GM12872 (cell line): ENCODE measurements at regions not wholly inside any gene's neighbourhood (a gene's known extent, or its start where the extent isn't known, plus 50 kb on each side); places are given as distances from the start of the nearest gene placed in this dataset.

Experiments
- TF ChIP-seq, protein P1 (sequence below): IDR thresholded peaks from 3 replicates; pipeline ENCODE4 v1.5.1; 2011; ENCODE audit warnings: low read depth, mild to moderate bottlenecking, low read length, moderate library complexity; ENCODE audit not compliant: insufficient read depth

DNA sequence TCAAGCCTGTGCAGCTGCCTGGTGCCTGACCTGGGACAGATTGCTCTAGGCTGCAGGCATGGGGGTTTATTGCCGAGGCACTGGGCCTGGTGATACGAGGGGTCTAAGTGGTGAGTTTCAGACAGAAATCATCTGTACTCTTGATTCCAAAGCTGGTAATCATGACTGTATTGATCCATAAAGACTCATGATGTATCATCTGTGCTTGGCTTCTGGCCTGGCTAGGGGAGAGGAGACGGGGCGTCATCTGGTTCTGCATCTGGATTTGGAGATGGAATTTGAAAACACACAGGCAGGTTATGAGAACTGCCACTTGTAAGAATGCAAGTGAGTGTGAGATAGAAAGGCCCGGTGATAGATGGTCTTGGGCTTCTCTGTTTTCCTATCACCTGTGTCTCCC lies 337.4 kb upstream of the C2CD4B start:
- TF ChIP-seq, protein P1, sequence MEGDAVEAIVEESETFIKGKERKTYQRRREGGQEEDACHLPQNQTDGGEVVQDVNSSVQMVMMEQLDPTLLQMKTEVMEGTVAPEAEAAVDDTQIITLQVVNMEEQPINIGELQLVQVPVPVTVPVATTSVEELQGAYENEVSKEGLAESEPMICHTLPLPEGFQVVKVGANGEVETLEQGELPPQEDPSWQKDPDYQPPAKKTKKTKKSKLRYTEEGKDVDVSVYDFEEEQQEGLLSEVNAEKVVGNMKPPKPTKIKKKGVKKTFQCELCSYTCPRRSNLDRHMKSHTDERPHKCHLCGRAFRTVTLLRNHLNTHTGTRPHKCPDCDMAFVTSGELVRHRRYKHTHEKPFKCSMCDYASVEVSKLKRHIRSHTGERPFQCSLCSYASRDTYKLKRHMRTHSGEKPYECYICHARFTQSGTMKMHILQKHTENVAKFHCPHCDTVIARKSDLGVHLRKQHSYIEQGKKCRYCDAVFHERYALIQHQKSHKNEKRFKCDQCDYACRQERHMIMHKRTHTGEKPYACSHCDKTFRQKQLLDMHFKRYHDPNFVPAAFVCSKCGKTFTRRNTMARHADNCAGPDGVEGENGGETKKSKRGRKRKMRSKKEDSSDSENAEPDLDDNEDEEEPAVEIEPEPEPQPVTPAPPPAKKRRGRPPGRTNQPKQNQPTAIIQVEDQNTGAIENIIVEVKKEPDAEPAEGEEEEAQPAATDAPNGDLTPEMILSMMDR: no peak

DNA sequence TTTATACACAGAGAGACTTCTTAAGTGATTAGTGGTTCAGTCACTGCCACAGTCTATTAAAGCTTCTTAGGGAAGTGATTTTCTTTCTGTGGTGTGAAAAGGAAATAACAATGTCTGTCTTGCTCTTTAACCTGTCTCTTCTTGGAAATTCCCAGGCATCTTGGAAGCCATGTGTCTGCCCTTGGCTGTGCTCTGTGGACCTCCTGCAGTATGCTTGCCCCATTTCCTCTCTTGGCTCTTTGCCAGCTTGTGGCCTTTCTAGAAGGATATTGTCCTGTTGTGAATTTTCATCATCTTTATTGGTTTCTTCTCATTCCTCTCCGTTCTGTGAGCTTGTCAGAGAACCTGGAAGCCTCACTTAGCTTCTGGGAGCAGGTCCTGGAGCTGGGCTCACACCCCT lies 338.4 kb upstream of the C2CD4B start:
- TF ChIP-seq, protein P1: no peak

DNA sequence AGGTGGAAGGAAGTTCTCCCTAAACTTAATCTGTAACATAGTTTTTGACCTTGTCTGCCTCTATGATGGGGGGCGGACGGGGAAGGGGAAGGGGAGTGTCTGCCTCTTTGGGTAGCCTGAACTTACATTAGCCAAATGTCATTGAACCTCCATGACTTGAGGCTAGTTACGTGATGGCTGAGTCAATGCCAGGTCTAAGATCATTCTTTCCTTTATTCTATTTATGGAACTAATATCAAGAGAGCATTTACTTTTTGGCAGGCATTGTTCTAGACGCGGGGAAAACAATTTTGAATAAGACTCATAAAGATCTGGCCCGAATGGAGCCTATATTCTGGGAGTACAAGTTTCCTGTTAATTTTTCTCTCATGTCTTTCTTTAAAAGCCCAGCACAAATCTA lies 340.7 kb upstream of the C2CD4B start:
- TF ChIP-seq, protein P1: no peak

DNA sequence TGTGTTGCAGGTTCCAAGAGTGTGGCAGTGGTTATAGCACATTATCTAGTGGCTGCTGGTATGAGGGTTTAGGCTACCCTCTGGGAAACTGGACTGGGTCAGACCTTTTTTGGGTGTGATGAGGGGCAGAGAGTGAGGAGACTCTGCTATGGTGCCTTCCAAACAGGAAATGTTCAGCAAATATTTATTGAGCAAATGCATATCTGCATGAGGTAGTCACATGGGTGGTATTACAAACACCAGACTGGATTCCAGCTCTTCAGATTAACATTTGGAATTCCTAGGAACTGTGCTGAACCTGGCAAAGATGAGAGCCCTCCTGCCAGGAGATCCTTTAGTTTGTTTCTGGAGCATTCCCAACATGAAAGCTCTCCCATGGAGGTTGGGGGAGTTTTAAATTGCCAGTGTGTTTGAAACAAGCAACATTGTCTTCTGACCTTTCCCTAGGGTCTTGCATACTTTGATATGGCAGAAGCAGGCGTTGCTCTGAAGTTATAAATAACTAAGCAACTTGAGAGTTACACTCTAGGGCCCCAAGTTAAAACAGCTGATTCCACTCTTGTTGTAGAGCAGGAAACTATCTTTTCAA lies 341.2 kb upstream of the C2CD4B start:
- TF ChIP-seq, protein P1: no peak

DNA sequence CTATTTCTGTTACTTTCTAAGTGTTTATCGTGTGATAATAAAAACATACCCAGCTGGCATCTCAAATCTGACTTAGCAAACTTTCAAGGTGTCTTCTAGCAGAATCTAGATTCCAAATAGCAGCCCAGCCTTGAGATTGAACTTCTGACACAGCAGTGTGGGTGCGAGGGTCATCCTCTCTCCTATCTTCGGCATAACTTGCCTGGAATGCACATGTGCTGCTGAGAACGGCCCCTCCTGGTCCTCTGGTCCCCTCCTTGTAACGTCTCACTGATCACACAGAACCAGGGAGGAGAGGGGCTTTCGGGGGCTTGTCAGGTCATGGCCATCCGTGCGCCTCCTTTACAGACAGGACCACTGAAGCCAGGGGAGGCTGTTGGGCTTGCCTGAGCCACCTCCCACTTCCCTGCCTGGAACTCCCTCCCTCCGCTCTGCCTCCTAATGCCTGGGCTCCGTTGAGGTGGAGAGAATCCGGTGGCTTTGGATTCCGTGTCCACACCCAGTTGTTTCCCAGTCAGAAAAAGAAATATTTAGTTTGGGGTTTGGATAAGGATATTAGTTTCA lies 344.4 kb upstream of the C2CD4B start:
- TF ChIP-seq, protein P1: no peak

DNA sequence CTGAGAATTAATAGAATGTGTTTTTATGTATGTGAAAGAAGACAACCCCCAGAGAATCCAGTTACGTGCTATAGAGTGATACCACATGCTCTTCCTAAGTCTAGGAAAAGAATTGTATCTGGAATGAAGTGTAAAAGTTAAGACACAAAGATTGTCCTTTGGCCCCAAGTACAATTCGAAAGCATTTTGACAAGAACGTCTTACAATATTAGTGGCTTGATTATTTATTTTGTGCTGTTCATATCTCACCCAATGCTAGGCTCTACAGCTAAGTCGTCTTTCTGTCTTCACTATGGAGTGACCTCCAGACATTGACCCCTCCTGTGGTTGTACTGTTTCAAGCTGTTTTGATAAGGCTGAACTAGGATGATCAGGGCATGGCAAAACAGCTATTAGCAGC lies 345.7 kb upstream of the C2CD4B start:
- TF ChIP-seq, protein P1: no peak

DNA sequence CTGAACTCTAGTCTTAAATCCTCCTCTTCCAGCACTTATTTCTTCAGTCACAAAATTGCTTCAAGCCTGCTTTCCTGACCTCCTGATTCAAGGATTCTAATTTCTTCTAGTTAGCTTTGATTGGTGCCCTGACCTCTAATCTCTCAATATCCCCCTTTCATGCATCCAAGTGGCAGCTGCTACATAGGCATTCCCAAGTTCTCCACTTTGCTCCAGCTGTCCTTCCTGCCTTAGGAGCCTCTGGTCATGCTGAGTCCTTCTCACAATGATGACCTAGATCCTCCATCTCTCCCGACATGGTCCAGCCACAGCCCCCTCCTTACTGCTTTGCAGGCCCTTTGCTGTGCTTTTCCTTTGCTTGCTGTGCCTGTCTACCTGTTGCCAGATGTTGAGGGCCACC lies 347.8 kb upstream of the C2CD4B start:
- TF ChIP-seq, protein P1: no peak
